Cardiac muscle cell (in vitro differentiated cells and primary cell): ENCODE measurements at regions not wholly inside any gene's neighbourhood (a gene's known extent, or its start where the extent isn't known, plus 50 kb on each side); places are given as distances from the start of the nearest gene placed in this dataset.

Experiments used
- DNase-seq, 2 donors: peaks; one replicate each; pipeline versions ENCODE4 v3.0.0 to v3.0.0-alpha.2; 2010 to 2017; ENCODE audit warnings: low read depth in 1 of 2, low spot score in 1 of 2
- H3K27ac ChIP-seq: fragments of 200-600 bp; sonication (generic); 2 replicates; pipeline ENCODE4 v1.5.1; 2016
- H3K27me3 ChIP-seq: fragments of 200-600 bp; sonication (generic); 2 replicates; pipeline ENCODE4 v1.6.0; 2016; ENCODE audit warnings: control low read depth
- H3K36me3 ChIP-seq: fragments of 200-600 bp; sonication (generic); 2 replicates; pipeline ENCODE4 v1.5.1; 2016; ENCODE audit warnings: control low read depth
- H3K4me1 ChIP-seq: fragments of 200-600 bp; sonication (generic); 2 replicates; pipeline ENCODE4 v1.8.1; 2017; ENCODE audit warnings: low read depth, mild to moderate bottlenecking, mixed run types
- H3K4me3 ChIP-seq: fragments of 200-600 bp; sonication (generic); 2 replicates; pipeline ENCODE4 v1.5.1; 2016; ENCODE audit warnings: mild to moderate bottlenecking
- H3K9me3 ChIP-seq: fragments of 200-600 bp; sonication (generic); 2 replicates; pipeline ENCODE4 v1.5.1; 2017; ENCODE audit warnings: low read depth, mild to moderate bottlenecking, control low read depth
- CTCF ChIP-seq: IDR thresholded peaks from 2 replicates; pipeline ENCODE4 v1.5.1; 2012; ENCODE audit warnings: low read depth, mild to moderate bottlenecking, low read length

DNA sequence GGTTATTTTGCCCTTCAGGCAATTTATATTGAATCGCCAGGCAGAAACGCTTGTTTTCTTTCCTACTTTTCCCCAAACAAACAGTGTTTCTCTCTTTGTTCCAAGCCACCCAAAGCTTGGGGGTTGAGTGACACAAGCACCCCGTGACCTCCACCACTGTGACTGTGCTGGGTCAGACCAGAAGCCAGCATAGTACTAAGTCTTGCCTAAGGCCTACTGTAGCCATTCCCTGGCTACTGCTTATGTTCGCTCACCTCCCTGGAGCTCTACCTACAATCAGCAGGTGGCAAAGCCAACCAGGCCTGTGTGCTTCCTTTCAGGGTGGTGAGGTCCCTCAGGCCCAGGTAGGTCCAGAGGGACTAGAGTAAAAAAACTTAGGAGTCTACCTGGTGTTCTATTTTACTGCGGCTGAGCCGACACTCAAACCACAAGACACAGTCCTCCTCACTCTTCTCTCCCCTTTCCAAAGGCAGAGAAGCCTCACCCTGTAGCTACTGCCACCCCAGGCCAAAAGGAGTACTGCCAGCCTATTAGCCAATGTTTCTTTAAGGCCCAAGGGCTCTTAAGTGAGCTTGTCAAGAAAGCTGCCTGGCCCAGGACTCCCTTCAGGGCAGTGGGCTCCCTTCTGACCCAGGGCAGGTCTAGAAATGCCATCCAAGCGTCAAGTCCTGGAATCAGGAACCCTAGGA is 411.8 kb upstream of the MIS18BP1 start:
- Histone ChIP-seq H3K4me3 (no peak overlapping the region), H3K27me3 (no peaks in the 10 kb centered on the region), H3K36me3 (no peaks in the 10 kb centered on the region), H3K27ac (no peak overlapping the region), H3K9me3 (no peaks in the 10 kb centered on the region), H3K4me1 (no peaks in the 10 kb centered on the region)
- DNase-seq = no peak
- TF ChIP-seq CTCF = no peak

- DNase-seq = no peak
- no peaks in the 10 kb centered on the region for H3K27me3 ChIP-seq
- TF ChIP-seq CTCF = no peak
- H3K36me3 ChIP-seq = no peaks in the 10 kb centered on the region
- H3K4me3 ChIP-seq = no peak overlapping the region
- H3K9me3 ChIP-seq = no peaks in the 10 kb centered on the region
- H3K4me1 ChIP-seq = no peaks in the 10 kb centered on the region
- no peak overlapping the region for H3K27ac ChIP-seq
Observed at GRCh38 chr14:45658917-45659299, 405.9 kb upstream of the MIS18BP1 start.

- no peaks in the 10 kb centered on the region for H3K9me3 ChIP-seq
- no peaks in the 10 kb centered on the region for H3K27me3 ChIP-seq
- H3K4me3 ChIP-seq = no peak overlapping the region
- TF ChIP-seq CTCF = no peak
- no peak for DNase-seq
- H3K36me3 ChIP-seq = no peaks in the 10 kb centered on the region
- H3K27ac ChIP-seq = no peak overlapping the region
- no peaks in the 10 kb centered on the region for H3K4me1 ChIP-seq
Observed at GRCh38 chr14:45658226-45658916, 405.4 kb upstream of the MIS18BP1 start.

DNA sequence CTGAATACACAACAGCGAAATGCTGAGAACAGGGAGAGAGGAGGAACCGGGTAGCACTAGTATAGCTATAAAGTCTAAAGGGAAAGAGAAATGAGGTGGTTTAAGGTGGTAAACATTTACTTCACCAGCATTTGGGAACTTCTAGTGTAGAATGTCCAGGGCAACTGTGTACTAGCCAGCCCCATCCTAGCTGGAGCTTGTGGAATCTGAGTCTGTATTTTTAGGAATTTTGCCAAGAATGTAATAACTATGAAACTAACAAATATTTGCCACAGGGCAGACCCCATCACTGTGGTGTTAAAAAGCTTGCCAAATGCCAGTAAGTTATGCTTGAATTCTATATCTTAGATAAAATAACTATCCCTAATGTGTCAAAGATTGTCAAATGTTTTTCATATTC is 398.9 kb upstream of the MIS18BP1 start:
- DNase-seq = no peak
- H3K36me3 ChIP-seq = no peaks in the 10 kb centered on the region
- no peaks in the 10 kb centered on the region for H3K4me1 ChIP-seq
- H3K27me3 ChIP-seq = no peaks in the 10 kb centered on the region
- no peak for TF ChIP-seq CTCF
- H3K4me3 ChIP-seq = no peak overlapping the region
- H3K9me3 ChIP-seq = no peaks in the 10 kb centered on the region
- H3K27ac ChIP-seq = no peak overlapping the region

- H3K4me1 ChIP-seq = no peaks in the 10 kb centered on the region
- no peaks in the 10 kb centered on the region for H3K36me3 ChIP-seq
- DNase-seq = no peak
- no peak overlapping the region for H3K27ac ChIP-seq
- H3K9me3 ChIP-seq = no peaks in the 10 kb centered on the region
- no peaks in the 10 kb centered on the region for H3K27me3 ChIP-seq
- H3K4me3 ChIP-seq = no peak overlapping the region
- TF ChIP-seq CTCF = no peak
Observed at GRCh38 chr14:45650754-45651153, 397.8 kb upstream of the MIS18BP1 start.
